ENCODE measurements at regions not wholly inside any gene's neighbourhood (a gene's known extent, or its start where the extent isn't known, plus 50 kb on each side); places are given as distances from the start of the nearest gene placed in this dataset.

- no peak for DNase-seq (ENCODE audit: low read depth)
- no peak overlapping the region for H3K4me3 ChIP-seq (ENCODE audit: low read length)
- TF ChIP-seq, protein P1, sequence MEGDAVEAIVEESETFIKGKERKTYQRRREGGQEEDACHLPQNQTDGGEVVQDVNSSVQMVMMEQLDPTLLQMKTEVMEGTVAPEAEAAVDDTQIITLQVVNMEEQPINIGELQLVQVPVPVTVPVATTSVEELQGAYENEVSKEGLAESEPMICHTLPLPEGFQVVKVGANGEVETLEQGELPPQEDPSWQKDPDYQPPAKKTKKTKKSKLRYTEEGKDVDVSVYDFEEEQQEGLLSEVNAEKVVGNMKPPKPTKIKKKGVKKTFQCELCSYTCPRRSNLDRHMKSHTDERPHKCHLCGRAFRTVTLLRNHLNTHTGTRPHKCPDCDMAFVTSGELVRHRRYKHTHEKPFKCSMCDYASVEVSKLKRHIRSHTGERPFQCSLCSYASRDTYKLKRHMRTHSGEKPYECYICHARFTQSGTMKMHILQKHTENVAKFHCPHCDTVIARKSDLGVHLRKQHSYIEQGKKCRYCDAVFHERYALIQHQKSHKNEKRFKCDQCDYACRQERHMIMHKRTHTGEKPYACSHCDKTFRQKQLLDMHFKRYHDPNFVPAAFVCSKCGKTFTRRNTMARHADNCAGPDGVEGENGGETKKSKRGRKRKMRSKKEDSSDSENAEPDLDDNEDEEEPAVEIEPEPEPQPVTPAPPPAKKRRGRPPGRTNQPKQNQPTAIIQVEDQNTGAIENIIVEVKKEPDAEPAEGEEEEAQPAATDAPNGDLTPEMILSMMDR (conservative IDR thresholded peaks at IDR 0.05; ENCODE audit: low read depth, low read length): no peak
These were observed 1276.3 kb downstream of the SLITRK1 start for GRCh38 chr13:82606008-82606407.

DNA sequence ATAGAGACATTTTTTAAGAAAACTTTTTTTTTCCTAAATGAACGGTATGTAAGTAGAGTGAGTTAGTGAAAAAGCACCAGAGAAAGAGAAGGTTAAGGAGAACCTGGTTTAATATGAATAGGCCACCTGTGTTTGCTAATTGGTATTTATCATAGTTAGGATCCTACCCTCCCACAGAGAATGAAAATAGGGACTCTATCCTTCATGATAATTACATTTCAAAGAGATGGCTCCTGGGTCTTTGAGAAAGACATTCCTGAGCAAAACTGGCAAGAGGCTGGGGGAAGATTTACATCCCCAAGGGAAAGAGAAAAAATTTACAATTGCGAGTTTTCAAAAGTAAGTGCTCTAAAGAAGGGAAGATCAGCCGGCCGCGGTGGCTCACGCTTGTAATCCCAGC, 1284.5 kb downstream of the SLITRK1 start:
- TF ChIP-seq, protein P1 (conservative IDR thresholded peaks at IDR 0.05; ENCODE audit: low read depth, low read length): no peak
- no peak overlapping the region for H3K4me3 ChIP-seq (ENCODE audit: low read length)
- DNase-seq (ENCODE audit: low read depth): no peak

GRCh38 chr13:82593239-82593638, 1289.0 kb downstream of the SLITRK1 start:
- H3K4me3 ChIP-seq (ENCODE audit: low read length): no peak overlapping the region
- TF ChIP-seq, protein P1 (conservative IDR thresholded peaks at IDR 0.05; ENCODE audit: low read depth, low read length): no peak
- DNase-seq (ENCODE audit: low read depth): no peak

DNA sequence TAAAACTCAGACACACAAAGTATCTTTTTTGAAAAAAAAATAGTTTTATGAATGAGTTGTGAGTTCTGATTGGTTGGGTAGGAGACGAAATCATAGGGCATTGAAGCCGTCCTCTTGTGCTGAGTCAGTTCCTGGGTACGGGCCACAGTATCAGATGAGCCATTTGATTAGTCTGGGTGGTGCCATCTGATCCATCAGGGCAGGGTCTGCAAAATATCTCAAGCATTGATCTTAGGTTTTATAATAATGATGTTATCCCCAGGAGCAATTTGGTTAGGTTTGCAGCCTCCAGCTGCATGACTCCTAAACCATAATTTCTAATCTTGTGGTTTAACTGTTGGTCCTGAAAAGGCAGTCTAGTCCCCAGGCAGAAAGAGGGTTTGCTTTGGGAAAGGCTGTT, 1310.6 kb downstream of the SLITRK1 start:
- no peak for DNase-seq (ENCODE audit: low read depth)
- TF ChIP-seq, protein P1 (conservative IDR thresholded peaks at IDR 0.05; ENCODE audit: low read depth, low read length): no peak

DNA sequence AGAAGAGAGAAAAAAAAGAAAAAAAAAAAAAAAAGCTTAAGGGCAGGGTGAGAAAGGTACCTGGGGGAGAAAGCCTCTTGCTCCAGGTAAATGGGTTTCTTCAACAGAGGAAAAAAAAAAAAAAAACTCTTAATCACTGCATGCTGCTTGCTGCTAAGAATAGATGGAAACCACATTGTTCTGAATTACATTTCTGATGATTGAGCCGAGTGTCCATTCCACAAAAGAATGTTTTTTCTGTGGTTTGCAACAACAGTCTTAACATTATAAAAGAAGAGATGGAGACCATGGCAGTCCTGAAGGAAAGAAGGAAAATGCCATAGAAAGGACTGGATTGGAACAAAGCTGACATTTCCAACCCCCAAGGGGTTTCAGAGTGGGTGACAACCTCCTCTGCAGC, 1312.7 kb downstream of the SLITRK1 start:
- no peak overlapping the region for H3K4me3 ChIP-seq (ENCODE audit: low read length)
- TF ChIP-seq, protein P1 (conservative IDR thresholded peaks at IDR 0.05; ENCODE audit: low read depth, low read length): no peak
- no peak for DNase-seq (ENCODE audit: low read depth)

More for the DNA sequence above, 1310.6 kb downstream of the SLITRK1 start:
- H3K4me3 ChIP-seq (ENCODE audit: low read length): no peak overlapping the region

- DNase-seq (ENCODE audit: low read depth): no peak
- TF ChIP-seq, protein P1 (conservative IDR thresholded peaks at IDR 0.05; ENCODE audit: low read depth, low read length): no peak
- H3K4me3 ChIP-seq (ENCODE audit: low read length): no peak overlapping the region
These were observed 1315.4 kb downstream of the SLITRK1 start for GRCh38 chr13:82566864-82567263.

GRCh38 chr13:82565201-82565600, 1317.1 kb downstream of the SLITRK1 start:
- H3K4me3 ChIP-seq (ENCODE audit: low read length): no peak overlapping the region
- TF ChIP-seq, protein P1 (conservative IDR thresholded peaks at IDR 0.05; ENCODE audit: low read depth, low read length): no peak
- DNase-seq (ENCODE audit: low read depth): no peak
